HK-2 (cell line): ENCODE measurements at regions not wholly inside any gene's neighbourhood (a gene's known extent, or its start where the extent isn't known, plus 50 kb on each side); places are given as distances from the start of the nearest gene placed in this dataset.
"Not testable (repeated sequence)": the region's sequence is repeated elsewhere in the genome, so short reads cannot be mapped to it uniquely, and the experiment has no call there.

Source experiments
- DNase-seq: peaks from one replicate; pipeline ENCODE4 v3.0.0-alpha.2; 2018; ENCODE audit not compliant: unreplicated experiment

GRCh38 chr16:86716649-86717048 is 138.3 kb downstream of the FOXL1 start:
- no peak for DNase-seq

- no peak for DNase-seq
Measured at GRCh38 chr16:86718118-86718517, 139.8 kb downstream of the FOXL1 start.

GRCh38 chr16:86722970-86723369 is 144.6 kb downstream of the FOXL1 start:
- DNase-seq, result no peak

- DNase-seq, result no peak
Measured at GRCh38 chr16:86723689-86724088, 145.3 kb downstream of the FOXL1 start.

GRCh38 chr16:86725401-86725800 is 147.1 kb downstream of the FOXL1 start:
- no peak for DNase-seq

GRCh38 chr16:86726340-86726739 is 148.0 kb downstream of the FOXL1 start:
- no peak for DNase-seq

- DNase-seq, result no peak
Measured at GRCh38 chr16:86727131-86727530, 148.8 kb downstream of the FOXL1 start.

- DNase-seq, result no peak
Measured at GRCh38 chr16:86727632-86728031, 149.3 kb downstream of the FOXL1 start.

- DNase-seq, result no peak
Measured at GRCh38 chr16:86729686-86730085, 151.3 kb downstream of the FOXL1 start.

GRCh38 chr16:86730086-86730485 is 151.7 kb downstream of the FOXL1 start:
- no peak for DNase-seq

GRCh38 chr16:86730597-86730996 is 152.2 kb downstream of the FOXL1 start:
- no peak for DNase-seq

GRCh38 chr16:86732621-86733295 is 154.4 kb downstream of the FOXL1 start:
- DNase-seq, result no peak

- no peak for DNase-seq
Measured at GRCh38 chr16:86733546-86734254, 155.4 kb downstream of the FOXL1 start.

- DNase-seq, result peak; percentile 58
Measured at GRCh38 chr16:86734543-86735460, 156.5 kb downstream of the FOXL1 start.

GRCh38 chr16:86735727-86736126 is 157.4 kb downstream of the FOXL1 start:
- DNase-seq, result no peak

- DNase-seq, result no peak
Measured at GRCh38 chr16:86736502-86736901, 158.2 kb downstream of the FOXL1 start.

- no peak for DNase-seq
Measured at GRCh38 chr16:86737083-86737482, 158.7 kb downstream of the FOXL1 start.

GRCh38 chr16:86738322-86738721 is 160.0 kb downstream of the FOXL1 start:
- DNase-seq, result not testable (repeated sequence)

GRCh38 chr16:86739178-86739577 is 160.8 kb downstream of the FOXL1 start:
- no peak for DNase-seq

GRCh38 chr16:86739808-86740207 is 161.5 kb downstream of the FOXL1 start:
- no peak for DNase-seq

- DNase-seq, result no peak
Measured at GRCh38 chr16:86740298-86740697, 161.9 kb downstream of the FOXL1 start.
